ENCODE measurements at regions not wholly inside any gene's neighbourhood (a gene's known extent, or its start where the extent isn't known, plus 50 kb on each side); places are given as distances from the start of the nearest gene placed in this dataset.
A peak's percentile ranks its signal among the peaks of the same experiment; 100 is the strongest.

GRCh38 chr18:31247574-31248199 is 70.3 kb upstream of the DSG1 start:
- 0 out of 2 replicates have a peak, but pooled peaks have one; percentile 11 for TF ChIP-seq MYC (IDR thresholded peaks at IDR 0.05; ENCODE audit: low read depth, low read length)
- TF ChIP-seq, protein P1, sequence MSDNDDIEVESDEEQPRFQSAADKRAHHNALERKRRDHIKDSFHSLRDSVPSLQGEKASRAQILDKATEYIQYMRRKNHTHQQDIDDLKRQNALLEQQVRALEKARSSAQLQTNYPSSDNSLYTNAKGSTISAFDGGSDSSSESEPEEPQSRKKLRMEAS (IDR thresholded peaks at IDR 0.05; ENCODE audit: low read depth, low read length), result no peak
- TF ChIP-seq, protein P2, sequence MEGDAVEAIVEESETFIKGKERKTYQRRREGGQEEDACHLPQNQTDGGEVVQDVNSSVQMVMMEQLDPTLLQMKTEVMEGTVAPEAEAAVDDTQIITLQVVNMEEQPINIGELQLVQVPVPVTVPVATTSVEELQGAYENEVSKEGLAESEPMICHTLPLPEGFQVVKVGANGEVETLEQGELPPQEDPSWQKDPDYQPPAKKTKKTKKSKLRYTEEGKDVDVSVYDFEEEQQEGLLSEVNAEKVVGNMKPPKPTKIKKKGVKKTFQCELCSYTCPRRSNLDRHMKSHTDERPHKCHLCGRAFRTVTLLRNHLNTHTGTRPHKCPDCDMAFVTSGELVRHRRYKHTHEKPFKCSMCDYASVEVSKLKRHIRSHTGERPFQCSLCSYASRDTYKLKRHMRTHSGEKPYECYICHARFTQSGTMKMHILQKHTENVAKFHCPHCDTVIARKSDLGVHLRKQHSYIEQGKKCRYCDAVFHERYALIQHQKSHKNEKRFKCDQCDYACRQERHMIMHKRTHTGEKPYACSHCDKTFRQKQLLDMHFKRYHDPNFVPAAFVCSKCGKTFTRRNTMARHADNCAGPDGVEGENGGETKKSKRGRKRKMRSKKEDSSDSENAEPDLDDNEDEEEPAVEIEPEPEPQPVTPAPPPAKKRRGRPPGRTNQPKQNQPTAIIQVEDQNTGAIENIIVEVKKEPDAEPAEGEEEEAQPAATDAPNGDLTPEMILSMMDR (IDR thresholded peaks at IDR 0.05; ENCODE audit: low read depth, low read length), result no peak
- H3K4me3 ChIP-seq (ENCODE audit: low read depth, low read length), result no peak overlapping the region
- DNase-seq (ENCODE audit: low read depth), result peak; percentile 67

GRCh38 chr18:31248783-31249521 is 69.0 kb upstream of the DSG1 start:
- DNase-seq (ENCODE audit: low read depth), result no peak
- TF ChIP-seq, protein P1 (IDR thresholded peaks at IDR 0.05; ENCODE audit: low read depth, low read length), result no peak
- TF ChIP-seq MYC (IDR thresholded peaks at IDR 0.05; ENCODE audit: low read depth, low read length), result no peak
- TF ChIP-seq, protein P2 (IDR thresholded peaks at IDR 0.05; ENCODE audit: low read depth, low read length), result no peak
- no peak for TF ChIP-seq POLR2A (IDR thresholded peaks at IDR 0.05; ENCODE audit: extremely low read depth, insufficient read length)

GRCh38 chr18:31250902-31251301 is 67.1 kb upstream of the DSG1 start:
- no peak for DNase-seq (ENCODE audit: low read depth)
- TF ChIP-seq MYC (IDR thresholded peaks at IDR 0.05; ENCODE audit: low read depth, low read length) (no peak), POLR2A (IDR thresholded peaks at IDR 0.05; ENCODE audit: extremely low read depth, insufficient read length) (no peak)
- TF ChIP-seq, protein P1 (IDR thresholded peaks at IDR 0.05; ENCODE audit: low read depth, low read length), result no peak
- TF ChIP-seq, protein P2 (IDR thresholded peaks at IDR 0.05; ENCODE audit: low read depth, low read length), result no peak
- H3K4me3 ChIP-seq (ENCODE audit: low read depth, low read length), result no peak overlapping the region

More at GRCh38 chr18:31248783-31249521, 69.0 kb upstream of the DSG1 start:
- no peak overlapping the region for H3K4me3 ChIP-seq (ENCODE audit: low read depth, low read length)

GRCh38 chr18:31252522-31252921 is 65.4 kb upstream of the DSG1 start:
- H3K4me3 ChIP-seq (ENCODE audit: low read depth, low read length), result no peak overlapping the region
- TF ChIP-seq MYC (IDR thresholded peaks at IDR 0.05; ENCODE audit: low read depth, low read length) (no peak), POLR2A (IDR thresholded peaks at IDR 0.05; ENCODE audit: extremely low read depth, insufficient read length) (no peak)
- TF ChIP-seq, protein P2 (IDR thresholded peaks at IDR 0.05; ENCODE audit: low read depth, low read length), result no peak
- TF ChIP-seq, protein P1 (IDR thresholded peaks at IDR 0.05; ENCODE audit: low read depth, low read length), result no peak
- no peak for DNase-seq (ENCODE audit: low read depth)

DNA sequence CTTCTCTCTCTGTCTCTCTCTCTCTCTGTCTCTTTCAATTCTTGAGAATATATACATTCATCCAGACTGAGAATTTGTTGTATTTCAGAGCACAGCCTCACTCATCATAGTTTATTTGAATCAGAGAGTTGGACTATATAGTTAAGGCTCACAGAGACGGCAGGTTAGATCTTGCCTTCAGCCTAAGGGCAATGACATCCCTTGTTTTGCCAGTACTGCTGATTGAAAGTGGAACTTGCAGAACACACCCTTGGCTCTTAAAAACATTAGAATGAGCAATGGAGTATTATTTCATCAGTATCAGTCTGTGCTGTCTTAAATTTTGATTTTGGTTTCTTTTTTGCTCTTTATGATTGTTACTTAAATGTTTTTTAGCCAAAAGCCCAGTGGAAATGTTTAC is 62.0 kb upstream of the DSG1 start:
- no peak for DNase-seq (ENCODE audit: low read depth)
- TF ChIP-seq, protein P2 (IDR thresholded peaks at IDR 0.05; ENCODE audit: low read depth, low read length), result no peak
- no peak for TF ChIP-seq POLR2A (IDR thresholded peaks at IDR 0.05; ENCODE audit: extremely low read depth, insufficient read length)
- TF ChIP-seq, protein P1 (IDR thresholded peaks at IDR 0.05; ENCODE audit: low read depth, low read length), result no peak
- TF ChIP-seq MYC (IDR thresholded peaks at IDR 0.05; ENCODE audit: low read depth, low read length), result no peak
- H3K4me3 ChIP-seq (ENCODE audit: low read depth, low read length), result no peak overlapping the region
